GM23338 (cell line): ENCODE measurements at regions not wholly inside any gene's neighbourhood (a gene's known extent, or its start where the extent isn't known, plus 50 kb on each side); places are given as distances from the start of the nearest gene placed in this dataset.
A peak's percentile ranks its signal among the peaks of the same experiment; 100 is the strongest.

ENCODE experiments used
- ATAC-seq: fragments of 200-7000 bp; cut with Tn5 transposase; 3 replicates; pipeline ENCODE4 v1.9.1; 2020
- DNase-seq: peaks from one replicate; pipeline ENCODE4 v3.0.0-alpha.2; 2015; ENCODE audit warnings: low spot score
- H2AFZ ChIP-seq: fragments of 200-600 bp; sonication (generic); 2 replicates; pipeline ENCODE4 v1.8.0; 2016; ENCODE audit warnings: antibody characterized with exemption, mild to moderate bottlenecking, moderate library complexity
- H3F3A ChIP-seq: fragments of 200-600 bp; sonication (generic); replicated peaks from 2 replicates; pipeline ENCODE4 v1.8.0; 2017; ENCODE audit warnings: antibody characterized with exemption, mixed run types, low read depth
- H3K27ac ChIP-seq: fragments of 200-600 bp; sonication (generic); 2 replicates; pipeline ENCODE4 v1.6.1; 2016; ENCODE audit warnings: low read depth
- H3K27me3 ChIP-seq: fragments of 200-600 bp; sonication (generic); 2 replicates; pipeline ENCODE4 v1.8.0; 2016; ENCODE audit warnings: mild to moderate bottlenecking, mixed run types, moderate library complexity; ENCODE audit not compliant: insufficient read depth
- H3K36me3 ChIP-seq: fragments of 200-600 bp; sonication (generic); 2 replicates; pipeline ENCODE4 v1.8.0; 2016; ENCODE audit warnings: mild to moderate bottlenecking; ENCODE audit not compliant: insufficient read depth
- H3K4me1 ChIP-seq: fragments of 200-600 bp; sonication (generic); 2 replicates; pipeline ENCODE4 v1.8.0; 2016; ENCODE audit warnings: mild to moderate bottlenecking, moderate library complexity; ENCODE audit not compliant: insufficient read depth
- H3K4me2 ChIP-seq: fragments of 200-600 bp; sonication (generic); 2 replicates; pipeline ENCODE4 v1.7.1; 2017; ENCODE audit warnings: mixed run types
- H3K4me3 ChIP-seq: fragments of 200-600 bp; sonication (generic); 2 replicates; pipeline ENCODE4 v1.6.1; 2016; ENCODE audit warnings: mixed run types
- H3K79me2 ChIP-seq: fragments of 200-600 bp; sonication (generic); replicated peaks from 2 replicates; pipeline ENCODE4 v1.8.0; 2017; ENCODE audit warnings: mild to moderate bottlenecking; ENCODE audit not compliant: insufficient read depth
- H3K9me2 ChIP-seq: fragments of 200-600 bp; sonication (generic); 2 replicates; pipeline ENCODE4 v1.8.0; 2017; ENCODE audit not compliant: insufficient read depth
- H4K20me1 ChIP-seq: fragments of 200-600 bp; sonication (generic); replicated peaks from 2 replicates; pipeline ENCODE4 v1.8.0; 2017; ENCODE audit warnings: mild to moderate bottlenecking; ENCODE audit not compliant: insufficient read depth
- H3K27ac Mint-ChIP-seq: 2 replicates; pipeline ENCODE4 v1.8.0; 2020; ENCODE audit warnings: inconsistent platforms, mild to moderate bottlenecking, moderate library complexity, mixed read lengths
- H3K27me3 Mint-ChIP-seq: 3 replicates; pipeline ENCODE4 v1.8.0; 2022; ENCODE audit warnings: low read depth, mild to moderate bottlenecking, moderate library complexity, mixed read lengths, inconsistent platforms; ENCODE audit not compliant: insufficient read depth, poor library complexity
- H3K36me3 Mint-ChIP-seq: 3 replicates; pipeline ENCODE4 v1.8.0; 2021; ENCODE audit warnings: low read depth, mild to moderate bottlenecking, inconsistent platforms, moderate library complexity, mixed read lengths
- H3K4me1 Mint-ChIP-seq: 3 replicates; pipeline ENCODE4 v1.8.0; 2020; ENCODE audit warnings: mild to moderate bottlenecking, inconsistent platforms, mixed read lengths
- H3K4me3 Mint-ChIP-seq: 3 replicates; pipeline ENCODE4 v1.8.0; 2021; ENCODE audit warnings: moderate library complexity, mild to moderate bottlenecking, inconsistent platforms, mixed read lengths
- H3K9me3 Mint-ChIP-seq: 3 replicates; pipeline ENCODE4 v1.8.0; 2020; ENCODE audit warnings: moderate library complexity, mild to moderate bottlenecking, inconsistent platforms, mixed read lengths
- CREB1 ChIP-seq: fragments of 250-450 bp; sonication (Bioruptor Pico); IDR thresholded peaks from 2 replicates; pipeline ENCODE4 v1.5.0; 2020; ENCODE audit warnings: low read depth, mild to moderate bottlenecking, moderate library complexity
- EZH2 ChIP-seq: fragments of 200-600 bp; sonication (generic); IDR thresholded peaks from one replicate; pipeline ENCODE4 v1.8.0; 2017; ENCODE audit warnings: antibody characterized with exemption, mild to moderate bottlenecking, low read depth; ENCODE audit not compliant: unreplicated experiment
- EZH2phosphoT487 ChIP-seq: fragments of 200-600 bp; sonication (generic); IDR thresholded peaks from one replicate; pipeline ENCODE4 v1.8.1; 2018; ENCODE audit warnings: antibody characterized with exemption; ENCODE audit not compliant: unreplicated experiment
- JUNB ChIP-seq: IDR thresholded peaks from one replicate; pipeline ENCODE4 v1.6.1; 2016; ENCODE audit warnings: antibody characterized with exemption; ENCODE audit not compliant: unreplicated experiment
- POLR2AphosphoS5 ChIP-seq: IDR thresholded peaks from 2 replicates; pipeline ENCODE4 v1.6.1; 2016; ENCODE audit warnings: antibody characterized with exemption, low read depth
- REST ChIP-seq: IDR thresholded peaks from one replicate; pipeline ENCODE4 v1.6.1; 2018; ENCODE audit warnings: antibody characterized with exemption; ENCODE audit not compliant: unreplicated experiment
- STAT1 ChIP-seq: IDR thresholded peaks from one replicate; pipeline ENCODE4 v1.6.1; 2016; ENCODE audit warnings: antibody characterized with exemption; ENCODE audit not compliant: unreplicated experiment
- ZNF114 ChIP-seq: fragments of 250-450 bp; sonication (Bioruptor Pico); IDR thresholded peaks from 2 replicates; pipeline ENCODE4 v1.5.0; 2020; ENCODE audit warnings: mild to moderate bottlenecking, moderate library complexity

- no peak overlapping the region for H3K27ac Mint-ChIP-seq
- no peak overlapping the region for H3K4me3 Mint-ChIP-seq
Observed at GRCh38 chr6:97401533-97401932, 118.5 kb upstream of the MMS22L start.

GRCh38 chr6:97405818-97406409 is 122.9 kb upstream of the MMS22L start:
- Histone ChIP-seq H3K27me3 (no peaks in the 10 kb centered on the region), H3K36me3 (no peaks in the 10 kb centered on the region), H4K20me1 (no peaks in the 10 kb centered on the region), H3K4me1 (0 out of 2 replicates have a peak, but pooled peaks cover 5% of the 10 kb centered on the region), H3K27ac (no peak overlapping the region), H3F3A (no peaks in the 10 kb centered on the region), H3K9me2 (no peaks in the 10 kb centered on the region), H3K4me3 (no peak overlapping the region), H3K79me2 (no peaks in the 10 kb centered on the region), H3K4me2 (no peak overlapping the region), H2AFZ (no peak overlapping the region)
- peak; percentile 67 for ATAC-seq
- Mint-ChIP-seq H3K27me3 (no peaks in the 10 kb centered on the region), H3K27ac (peak overlapping the region; percentile 78), H3K4me1 (peaks cover 13% of the 10 kb centered on the region), H3K36me3 (no peaks in the 10 kb centered on the region), H3K9me3 (no peaks in the 10 kb centered on the region), H3K4me3 (no peak overlapping the region)
- peak; percentile 31 for DNase-seq
- TF ChIP-seq STAT1: no peak
- TF ChIP-seq EZH2phosphoT487: no peak
- no peak for TF ChIP-seq CREB1 (CRISPR knock-in tag)
- no peak for TF ChIP-seq EZH2

More at GRCh38 chr6:97401533-97401932, 118.5 kb upstream of the MMS22L start:
- H2AFZ ChIP-seq: no peak overlapping the region
- no peaks in the 10 kb centered on the region for H3K79me2 ChIP-seq
- TF ChIP-seq REST (no peak), ZNF114 (no peak), POLR2AphosphoS5 (no peak), JUNB (no peak)
- H3F3A ChIP-seq: no peaks in the 10 kb centered on the region
- H3K4me2 ChIP-seq: no peak overlapping the region
- no peaks in the 10 kb centered on the region for H3K9me2 ChIP-seq
- no peaks in the 10 kb centered on the region for H3K36me3 ChIP-seq
- DNase-seq: no peak
- ATAC-seq: no peak
- H3K36me3 Mint-ChIP-seq: no peaks in the 10 kb centered on the region
- H3K9me3 Mint-ChIP-seq: no peaks in the 10 kb centered on the region
- no peaks in the 10 kb centered on the region for H3K27me3 ChIP-seq
- H3K4me1 ChIP-seq: 0 out of 2 replicates have a peak, but pooled peaks cover 5% of the 10 kb centered on the region
- H4K20me1 ChIP-seq: no peaks in the 10 kb centered on the region
- no peak overlapping the region for H3K27ac ChIP-seq
- peaks cover 13% of the 10 kb centered on the region for H3K4me1 Mint-ChIP-seq
- no peak overlapping the region for H3K4me3 ChIP-seq
- no peaks in the 10 kb centered on the region for H3K27me3 Mint-ChIP-seq
